C4-2B (cell line): ENCODE measurements at regions not wholly inside any gene's neighbourhood (a gene's known extent, or its start where the extent isn't known, plus 50 kb on each side); places are given as distances from the start of the nearest gene placed in this dataset.

Experiments
- ZFX ChIP-seq: fragments of 450-650 bp; IDR thresholded peaks from 2 replicates; pipeline ENCODE4 v1.6.1; 2017
- TF ChIP-seq, protein P1 (sequence below): fragments of 450-650 bp; conservative IDR thresholded peaks from 2 replicates; pipeline ENCODE4 v1.5.1; 2017; ENCODE audit warnings: mild to moderate bottlenecking

DNA sequence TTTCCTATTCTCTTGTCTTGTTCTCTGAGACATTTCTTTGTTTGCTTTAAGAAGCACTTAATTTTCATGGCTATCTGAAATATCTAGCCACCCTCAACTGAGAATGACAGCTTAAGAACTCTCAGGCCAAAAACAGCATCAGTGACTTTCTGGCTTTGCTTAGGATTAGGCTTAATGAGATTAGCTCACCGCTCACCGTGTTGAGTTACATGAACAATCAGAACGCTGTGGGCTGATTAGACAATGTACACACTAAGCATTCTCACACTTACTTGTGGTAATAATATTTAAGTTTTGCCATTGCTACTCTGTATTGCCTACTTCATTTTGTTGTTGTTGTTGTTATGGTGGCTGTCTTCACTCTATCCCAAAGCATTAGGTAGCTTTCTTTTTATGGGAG is 1283.6 kb downstream of the UQCRFS1 start:
- TF ChIP-seq, protein P1, sequence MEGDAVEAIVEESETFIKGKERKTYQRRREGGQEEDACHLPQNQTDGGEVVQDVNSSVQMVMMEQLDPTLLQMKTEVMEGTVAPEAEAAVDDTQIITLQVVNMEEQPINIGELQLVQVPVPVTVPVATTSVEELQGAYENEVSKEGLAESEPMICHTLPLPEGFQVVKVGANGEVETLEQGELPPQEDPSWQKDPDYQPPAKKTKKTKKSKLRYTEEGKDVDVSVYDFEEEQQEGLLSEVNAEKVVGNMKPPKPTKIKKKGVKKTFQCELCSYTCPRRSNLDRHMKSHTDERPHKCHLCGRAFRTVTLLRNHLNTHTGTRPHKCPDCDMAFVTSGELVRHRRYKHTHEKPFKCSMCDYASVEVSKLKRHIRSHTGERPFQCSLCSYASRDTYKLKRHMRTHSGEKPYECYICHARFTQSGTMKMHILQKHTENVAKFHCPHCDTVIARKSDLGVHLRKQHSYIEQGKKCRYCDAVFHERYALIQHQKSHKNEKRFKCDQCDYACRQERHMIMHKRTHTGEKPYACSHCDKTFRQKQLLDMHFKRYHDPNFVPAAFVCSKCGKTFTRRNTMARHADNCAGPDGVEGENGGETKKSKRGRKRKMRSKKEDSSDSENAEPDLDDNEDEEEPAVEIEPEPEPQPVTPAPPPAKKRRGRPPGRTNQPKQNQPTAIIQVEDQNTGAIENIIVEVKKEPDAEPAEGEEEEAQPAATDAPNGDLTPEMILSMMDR = no peak
- no peak for TF ChIP-seq ZFX
